DND-41 (cell line): ENCODE measurements at regions not wholly inside any gene's neighbourhood (a gene's known extent, or its start where the extent isn't known, plus 50 kb on each side); places are given as distances from the start of the nearest gene placed in this dataset.

Experiments used
- EZH2 ChIP-seq: IDR thresholded peaks from 3 replicates; pipeline ENCODE4 v1.6.1; 2012; ENCODE audit warnings: borderline replicate concordance, low read depth, mild to moderate bottlenecking, moderate library complexity, low read length, inconsistent platforms; ENCODE audit not compliant: severe bottlenecking
- TF ChIP-seq, protein P1 (sequence below): IDR thresholded peaks from 2 replicates; pipeline ENCODE4 v1.5.1; 2012; ENCODE audit warnings: borderline replicate concordance, low read length, moderate library complexity, mild to moderate bottlenecking; ENCODE audit not compliant: poor library complexity, severe bottlenecking; ENCODE audit errors: extremely low read depth

DNA sequence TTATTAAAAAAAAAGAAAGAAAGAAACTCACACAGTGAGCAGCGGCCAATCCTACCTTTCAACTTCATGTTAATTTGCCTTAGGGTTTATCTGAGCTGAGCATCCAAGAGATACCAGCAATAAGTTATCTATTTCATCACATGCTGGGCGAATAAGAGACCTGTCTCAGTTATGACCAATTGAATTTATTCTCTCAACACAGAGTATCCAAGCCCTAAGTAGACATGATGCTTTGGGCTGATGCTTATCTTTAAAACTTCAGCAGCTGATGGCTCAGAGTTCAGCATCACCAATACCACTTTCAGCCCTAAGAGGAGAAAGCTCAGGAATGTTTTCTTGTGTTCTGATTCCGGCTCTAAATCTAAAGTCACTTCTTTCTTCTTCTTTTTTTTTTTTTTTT, 489.0 kb upstream of the ZFHX3 start:
- TF ChIP-seq, protein P1, sequence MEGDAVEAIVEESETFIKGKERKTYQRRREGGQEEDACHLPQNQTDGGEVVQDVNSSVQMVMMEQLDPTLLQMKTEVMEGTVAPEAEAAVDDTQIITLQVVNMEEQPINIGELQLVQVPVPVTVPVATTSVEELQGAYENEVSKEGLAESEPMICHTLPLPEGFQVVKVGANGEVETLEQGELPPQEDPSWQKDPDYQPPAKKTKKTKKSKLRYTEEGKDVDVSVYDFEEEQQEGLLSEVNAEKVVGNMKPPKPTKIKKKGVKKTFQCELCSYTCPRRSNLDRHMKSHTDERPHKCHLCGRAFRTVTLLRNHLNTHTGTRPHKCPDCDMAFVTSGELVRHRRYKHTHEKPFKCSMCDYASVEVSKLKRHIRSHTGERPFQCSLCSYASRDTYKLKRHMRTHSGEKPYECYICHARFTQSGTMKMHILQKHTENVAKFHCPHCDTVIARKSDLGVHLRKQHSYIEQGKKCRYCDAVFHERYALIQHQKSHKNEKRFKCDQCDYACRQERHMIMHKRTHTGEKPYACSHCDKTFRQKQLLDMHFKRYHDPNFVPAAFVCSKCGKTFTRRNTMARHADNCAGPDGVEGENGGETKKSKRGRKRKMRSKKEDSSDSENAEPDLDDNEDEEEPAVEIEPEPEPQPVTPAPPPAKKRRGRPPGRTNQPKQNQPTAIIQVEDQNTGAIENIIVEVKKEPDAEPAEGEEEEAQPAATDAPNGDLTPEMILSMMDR: no peak
- no peak for TF ChIP-seq EZH2
